H1 (cell line): ENCODE measurements at regions not wholly inside any gene's neighbourhood (a gene's known extent, or its start where the extent isn't known, plus 50 kb on each side); places are given as distances from the start of the nearest gene placed in this dataset.

ENCODE experiments used
- BRCA1 ChIP-seq: IDR thresholded peaks from 2 replicates; pipeline ENCODE4 v1.6.1; 2012; ENCODE audit warnings: low read depth, low read length, improper control_type of control experiment
- CREB1 ChIP-seq: IDR thresholded peaks from 2 replicates; pipeline ENCODE4 v1.6.1; 2012; ENCODE audit warnings: inconsistent platforms
- EGR1 ChIP-seq: IDR thresholded peaks from 2 replicates; pipeline ENCODE4 v1.6.1; 2011; ENCODE audit warnings: low read depth, low read length, borderline replicate concordance
- EP300 ChIP-seq, 2 experiments: IDR thresholded peaks; 1 replicate in 1 of 2; 2 replicates in 1 of 2; pipeline ENCODE4 v1.6.1; 2011 to 2012; ENCODE audit warnings: low read depth in 2 of 2, low read length in 2 of 2, mild to moderate bottlenecking in 2 of 2, borderline replicate concordance in 1 of 2, inconsistent platforms in 1 of 2, moderate library complexity in 1 of 2
- NRF1 ChIP-seq: IDR thresholded peaks from 2 replicates; pipeline ENCODE4 v1.6.1; 2011; ENCODE audit warnings: mild to moderate bottlenecking, low read depth, low read length, improper control_type of control experiment
- POLR2AphosphoS5 ChIP-seq: IDR thresholded peaks from 2 replicates; pipeline ENCODE4 v1.6.1; 2011; ENCODE audit warnings: low read depth, low read length
- RAD21 ChIP-seq, 2 experiments: IDR thresholded peaks in 1 of 2; conservative IDR thresholded peaks in 1 of 2; 2 replicates each; pipeline ENCODE4 v1.6.1; 2011; ENCODE audit warnings: low read depth in 2 of 2, low read length in 2 of 2, improper control_type of control experiment in 1 of 2, inconsistent platforms in 1 of 2, mild to moderate bottlenecking in 1 of 2, moderate library complexity in 1 of 2
- RFX5 ChIP-seq: IDR thresholded peaks from 2 replicates; pipeline ENCODE4 v1.6.1; 2011; ENCODE audit warnings: low read depth, low read length, improper control_type of control experiment, borderline replicate concordance
- RXRA ChIP-seq: IDR thresholded peaks from 2 replicates; pipeline ENCODE4 v1.6.1; 2011; ENCODE audit warnings: low read depth, mild to moderate bottlenecking, low read length, moderate library complexity; ENCODE audit not compliant: insufficient read depth
- SP2 ChIP-seq: IDR thresholded peaks from 2 replicates; pipeline ENCODE4 v1.6.1; 2012; ENCODE audit warnings: mild to moderate bottlenecking, low read length, inconsistent platforms
- SP4 ChIP-seq: IDR thresholded peaks from 2 replicates; pipeline ENCODE4 v1.6.1; 2012; ENCODE audit warnings: low read length, inconsistent platforms
- SRF ChIP-seq: IDR thresholded peaks from 2 replicates; pipeline ENCODE4 v1.6.1; 2011; ENCODE audit warnings: mild to moderate bottlenecking, low read depth, low read length, moderate library complexity
- TF ChIP-seq, protein P1 (sequence below), 3 experiments: IDR thresholded peaks; 1 replicate in 2 of 3; 2 replicates in 1 of 3; pipeline versions ENCODE4 v1.5.1 to v1.6.1; 2011; ENCODE audit warnings: low read length in 3 of 3, mild to moderate bottlenecking in 3 of 3, inconsistent platforms in 2 of 3, low read depth in 1 of 3, moderate library complexity in 1 of 3; ENCODE audit not compliant: insufficient read depth in 1 of 3; ENCODE audit errors: control extremely low read depth in 1 of 3

DNA sequence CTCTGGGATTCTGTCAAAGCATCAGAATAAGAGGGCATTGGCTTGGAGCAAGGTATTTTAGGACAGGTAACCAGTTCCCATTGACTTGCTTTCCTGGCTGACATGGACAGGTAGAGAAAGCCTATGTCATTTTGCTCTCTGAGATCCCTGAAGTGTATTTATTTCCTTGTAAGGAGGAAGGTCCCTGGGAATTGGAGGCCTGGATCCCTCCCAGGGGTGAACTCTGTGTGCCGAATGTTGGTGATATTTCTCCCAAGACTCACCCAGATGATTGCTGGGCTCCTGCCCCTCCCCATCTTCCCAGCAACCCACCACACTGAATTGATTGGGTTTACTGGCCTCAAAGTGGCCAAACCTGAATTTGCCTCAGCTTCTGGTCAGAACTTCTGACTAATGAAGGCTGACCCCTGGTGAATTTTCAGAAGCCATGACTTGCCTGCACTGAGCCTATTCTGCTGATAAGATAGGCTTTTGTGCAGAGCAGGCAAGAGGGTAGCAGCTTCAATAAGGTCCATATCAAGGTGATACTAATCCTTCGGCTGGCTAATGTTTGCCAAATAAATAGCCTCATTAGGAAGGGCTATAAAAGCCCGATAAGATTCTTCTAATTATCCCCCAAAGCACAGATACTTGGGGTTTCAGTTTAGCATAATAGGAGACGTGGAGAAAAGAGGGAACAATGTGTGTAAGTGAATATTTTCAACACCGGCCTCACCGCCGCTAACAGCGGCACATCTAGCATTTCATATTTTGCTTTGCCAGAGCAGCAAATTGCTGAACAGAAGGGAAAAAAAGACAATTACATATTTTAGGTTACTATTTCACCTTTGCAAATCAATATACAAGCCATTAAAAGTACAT, 152.9 kb upstream of the PITX1 start:
- TF ChIP-seq CREB1 (no peak), SRF (no peak), POLR2AphosphoS5 (no peak), EGR1 (no peak), RXRA (no peak), RAD21 (IDR thresholded peaks at IDR 0.05 in 1 of 2, conservative IDR thresholded peaks at IDR 0.05 in 1 of 2; ENCODE audit: low read depth in 2 of 2, low read length in 2 of 2) (peak; percentile 30 to 48), NRF1 (no peak), SP4 (no peak), BRCA1 (no peak), SP2 (no peak), RFX5 (no peak), EP300 (IDR thresholded peaks at IDR 0.05; ENCODE audit: borderline replicate concordance in 1 of 2, low read depth in 2 of 2, low read length in 2 of 2) (no peak)
- TF ChIP-seq, protein P1, sequence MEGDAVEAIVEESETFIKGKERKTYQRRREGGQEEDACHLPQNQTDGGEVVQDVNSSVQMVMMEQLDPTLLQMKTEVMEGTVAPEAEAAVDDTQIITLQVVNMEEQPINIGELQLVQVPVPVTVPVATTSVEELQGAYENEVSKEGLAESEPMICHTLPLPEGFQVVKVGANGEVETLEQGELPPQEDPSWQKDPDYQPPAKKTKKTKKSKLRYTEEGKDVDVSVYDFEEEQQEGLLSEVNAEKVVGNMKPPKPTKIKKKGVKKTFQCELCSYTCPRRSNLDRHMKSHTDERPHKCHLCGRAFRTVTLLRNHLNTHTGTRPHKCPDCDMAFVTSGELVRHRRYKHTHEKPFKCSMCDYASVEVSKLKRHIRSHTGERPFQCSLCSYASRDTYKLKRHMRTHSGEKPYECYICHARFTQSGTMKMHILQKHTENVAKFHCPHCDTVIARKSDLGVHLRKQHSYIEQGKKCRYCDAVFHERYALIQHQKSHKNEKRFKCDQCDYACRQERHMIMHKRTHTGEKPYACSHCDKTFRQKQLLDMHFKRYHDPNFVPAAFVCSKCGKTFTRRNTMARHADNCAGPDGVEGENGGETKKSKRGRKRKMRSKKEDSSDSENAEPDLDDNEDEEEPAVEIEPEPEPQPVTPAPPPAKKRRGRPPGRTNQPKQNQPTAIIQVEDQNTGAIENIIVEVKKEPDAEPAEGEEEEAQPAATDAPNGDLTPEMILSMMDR (IDR thresholded peaks at IDR 0.05; ENCODE audit: control extremely low read depth in 1 of 3, insufficient read depth in 1 of 3, low read depth in 1 of 3, low read length in 3 of 3): peak in 2 of 3 experiments; percentile 4; a peak in 1 of 4 replicates
